ENCODE measurements at regions not wholly inside any gene's neighbourhood (a gene's known extent, or its start where the extent isn't known, plus 50 kb on each side); places are given as distances from the start of the nearest gene placed in this dataset.
"Not testable (repeated sequence)": the region's sequence is repeated elsewhere in the genome, so short reads cannot be mapped to it uniquely, and the experiment has no call there.

- H3K4me2 ChIP-seq (ENCODE audit: low read length); H4K20me1 ChIP-seq (ENCODE audit: insufficient read depth); H3K9me2 ChIP-seq (ENCODE audit: insufficient read depth); RAD21 ChIA-PET (ENCODE audit: low non-redundant PET in 1 of 2, low total read pairs in 2 of 2, uncharacterized antibody in 2 of 2, unreplicated experiment in 2 of 2); H3K36me3 ChIP-seq (ENCODE audit: control insufficient read depth in 1 of 2, insufficient read depth in 2 of 2, low read length in 2 of 2); H3K4me3 ChIP-seq (replicated peaks in 1 of 2; ENCODE audit: low read depth in 1 of 2, low read length in 2 of 2); H3K27ac ChIP-seq (ENCODE audit: low read depth, low read length); H3K4me1 ChIP-seq (ENCODE audit: control insufficient read depth in 1 of 2, insufficient read depth in 2 of 2, low read length in 2 of 2); H2AFZ ChIP-seq (ENCODE audit: low read depth, low read length, poor library complexity, severe bottlenecking); H3K9me3 ChIP-seq (ENCODE audit: control insufficient read depth in 1 of 2, insufficient read depth in 1 of 2, low read depth in 1 of 2, low read length in 2 of 2); intact Hi-C loops (cut with micrococcal nuclease); DNase-seq (ENCODE audit: low read depth, low spot score); H3K27me3 ChIP-seq (ENCODE audit: insufficient read depth, low read length); H3K9ac ChIP-seq (ENCODE audit: low read length); ATAC-seq; H3K79me2 ChIP-seq (ENCODE audit: insufficient read depth, low read length); BruUV-seq (replicated peaks); POLR2A ChIA-PET: not testable (repeated sequence)
- CTCF ChIA-PET = interaction anchor here (1.4 kb wide), 1 partner anchor 15 kb away, joined by 3 read pairs; no protein-coding TSS in a partner anchor
Observed at GRCh38 chr17:61539728-61540127, 51.3 kb downstream of the NACA2 start.

GRCh38 chr17:61538480-61538879 lies 52.5 kb downstream of the NACA2 start:
- intact Hi-C loops (cut with micrococcal nuclease) = no loop called here
- Histone ChIP-seq H3K4me1 (ENCODE audit: control insufficient read depth in 1 of 2, insufficient read depth in 2 of 2, low read length in 2 of 2) (no peaks in the 10 kb centered on the region; a peak in 1 of 4 replicates), H3K4me3 (replicated peaks in 1 of 2; ENCODE audit: low read depth in 1 of 2, low read length in 2 of 2) (no peak overlapping the region), H3K9me2 (ENCODE audit: insufficient read depth) (no peaks in the 10 kb centered on the region), H3K9me3 (ENCODE audit: control insufficient read depth in 1 of 2, insufficient read depth in 1 of 2, low read depth in 1 of 2, low read length in 2 of 2) (peaks cover 0 to 4% of the 10 kb centered on the region in 2 experiments; a peak in 1 of 4 replicates), H2AFZ (ENCODE audit: low read depth, low read length, poor library complexity, severe bottlenecking) (no peak overlapping the region), H3K27me3 (ENCODE audit: insufficient read depth, low read length) (no peaks in the 10 kb centered on the region), H3K36me3 (ENCODE audit: control insufficient read depth in 1 of 2, insufficient read depth in 2 of 2, low read length in 2 of 2) (no peaks in the 10 kb centered on the region), H3K9ac (ENCODE audit: low read length) (no peak overlapping the region), H3K4me2 (ENCODE audit: low read length) (no peak overlapping the region), H3K27ac (ENCODE audit: low read depth, low read length) (no peak overlapping the region), H3K79me2 (ENCODE audit: insufficient read depth, low read length) (no peaks in the 10 kb centered on the region), H4K20me1 (ENCODE audit: insufficient read depth) (no peaks in the 10 kb centered on the region)
- DNase-seq (ENCODE audit: low read depth, low spot score) = no peak
- TF ChIP-seq, protein P1, sequence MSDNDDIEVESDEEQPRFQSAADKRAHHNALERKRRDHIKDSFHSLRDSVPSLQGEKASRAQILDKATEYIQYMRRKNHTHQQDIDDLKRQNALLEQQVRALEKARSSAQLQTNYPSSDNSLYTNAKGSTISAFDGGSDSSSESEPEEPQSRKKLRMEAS (IDR thresholded peaks at IDR 0.05) = no peak
- TF ChIP-seq POLR2AphosphoS5 (IDR thresholded peaks at IDR 0.05; ENCODE audit: low read depth, low read length) (no peak), ZFX (IDR thresholded peaks at IDR 0.05) (no peak), RAD21 (IDR thresholded peaks at IDR 0.05; ENCODE audit: low read depth) (no peak), EZH2phosphoT487 (IDR thresholded peaks at IDR 0.05; ENCODE audit: borderline replicate concordance) (no peak), TCF7L2 (IDR thresholded peaks at IDR 0.05; ENCODE audit: borderline replicate concordance, extremely low read depth, insufficient read depth, insufficient read length) (no peak), SP1 (IDR thresholded peaks at IDR 0.05; ENCODE audit: low read depth) (no peak), CTCF (IDR thresholded peaks at IDR 0.05 in 2 of 3, conservative IDR thresholded peaks at IDR 0.05 in 1 of 3; ENCODE audit: borderline replicate concordance in 1 of 3, insufficient read depth in 1 of 3, low read depth in 2 of 3, low read length in 2 of 3) (no peak), ZNF274 (IDR thresholded peaks at IDR 0.05; ENCODE audit: low read depth, low read length) (no peak), POLR2A (IDR thresholded peaks at IDR 0.05; ENCODE audit: borderline replicate concordance, extremely low read depth, insufficient read depth, insufficient read length) (no peak), YY1 (IDR thresholded peaks at IDR 0.05; ENCODE audit: extremely low read depth, insufficient replicate concordance, low read depth, low read length) (no peak), EZH2 (IDR thresholded peaks at IDR 0.05) (no peak), SIN3A (IDR thresholded peaks at IDR 0.05; ENCODE audit: low read depth) (no peak), ZBTB33 (IDR thresholded peaks at IDR 0.05; ENCODE audit: extremely low read depth, insufficient replicate concordance, low read length) (no peak)
- TF ChIP-seq, protein P2, sequence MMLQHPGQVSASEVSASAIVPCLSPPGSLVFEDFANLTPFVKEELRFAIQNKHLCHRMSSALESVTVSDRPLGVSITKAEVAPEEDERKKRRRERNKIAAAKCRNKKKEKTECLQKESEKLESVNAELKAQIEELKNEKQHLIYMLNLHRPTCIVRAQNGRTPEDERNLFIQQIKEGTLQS (IDR thresholded peaks at IDR 0.05) = no peak
- ChIA-PET RAD21 (ENCODE audit: low non-redundant PET in 1 of 2, low total read pairs in 2 of 2, uncharacterized antibody in 2 of 2, unreplicated experiment in 2 of 2) (interaction anchor here in 1 of 2 experiments (0.7 kb wide), 1 partner anchor 52 kb away, joined by 3 read pairs; no protein-coding TSS in a partner anchor), POLR2A (interaction anchor here (0.7 kb wide), 1 partner anchor 123 kb away, joined by 4 read pairs; no protein-coding TSS in a partner anchor), CTCF (interaction anchor here (1.0 kb wide), 1 partner anchor 12 kb away, joined by 3 read pairs; no protein-coding TSS in a partner anchor)
- ATAC-seq = no peak
- no TSS peak for BruUV-seq (replicated peaks)

Measured in HCT116 (cell line).